M059J (cell line): ENCODE measurements at regions not wholly inside any gene's neighbourhood (a gene's known extent, or its start where the extent isn't known, plus 50 kb on each side); places are given as distances from the start of the nearest gene placed in this dataset.

Experiments
- DNase-seq: peaks from one replicate; pipeline ENCODE4 v3.0.0-alpha.2; 2012; ENCODE audit warnings: low read depth

DNA sequence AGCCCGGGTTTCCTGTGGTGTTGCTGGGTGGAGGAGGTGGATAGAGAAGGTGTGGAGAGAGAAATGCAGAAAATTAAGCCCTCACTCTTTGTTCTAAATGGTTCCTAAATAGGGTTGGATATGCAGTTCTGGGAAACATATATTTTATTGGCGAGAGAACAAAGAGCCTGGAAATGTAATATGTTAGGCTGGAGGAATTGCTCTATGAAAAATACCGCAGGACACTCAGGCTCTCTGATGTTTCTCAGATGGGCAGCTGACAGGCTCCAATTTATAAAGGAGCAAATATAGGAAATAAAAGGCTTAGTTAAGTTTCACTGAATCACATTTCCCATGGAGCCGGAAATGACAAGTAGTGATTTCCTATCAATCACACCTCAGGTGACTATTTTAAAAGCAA lies 428.0 kb downstream of the TMEM135 start:
- DNase-seq = no peak

DNA sequence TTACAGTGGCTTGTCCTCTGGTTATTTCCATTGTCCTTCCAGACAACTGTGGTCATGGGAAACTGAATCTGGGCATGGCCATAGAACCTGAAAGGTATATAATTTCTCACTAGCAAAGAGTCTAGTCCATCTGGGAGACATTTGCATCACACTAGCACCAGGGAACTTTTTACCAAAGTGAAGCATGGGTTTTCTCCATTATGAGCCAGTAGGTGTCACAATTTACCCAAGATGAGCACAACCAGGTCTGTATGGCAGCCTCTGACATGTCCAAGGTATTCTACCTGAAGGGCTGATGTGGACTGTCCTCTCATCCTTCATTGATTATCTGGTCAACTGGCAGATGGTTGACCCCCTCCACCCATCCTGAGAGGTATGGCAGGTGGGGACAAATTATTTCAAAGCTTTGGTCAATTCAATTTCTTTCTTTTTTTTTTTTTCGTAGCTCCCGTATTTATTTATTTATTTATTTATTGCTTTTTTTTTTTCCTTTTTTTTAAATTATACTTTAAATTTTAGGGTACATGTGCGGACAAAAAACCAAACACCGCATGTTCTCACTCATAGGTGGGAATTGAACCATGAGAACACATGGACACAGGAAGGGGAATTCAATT lies 425.9 kb downstream of the TMEM135 start:
- DNase-seq = peak; percentile 60

DNA sequence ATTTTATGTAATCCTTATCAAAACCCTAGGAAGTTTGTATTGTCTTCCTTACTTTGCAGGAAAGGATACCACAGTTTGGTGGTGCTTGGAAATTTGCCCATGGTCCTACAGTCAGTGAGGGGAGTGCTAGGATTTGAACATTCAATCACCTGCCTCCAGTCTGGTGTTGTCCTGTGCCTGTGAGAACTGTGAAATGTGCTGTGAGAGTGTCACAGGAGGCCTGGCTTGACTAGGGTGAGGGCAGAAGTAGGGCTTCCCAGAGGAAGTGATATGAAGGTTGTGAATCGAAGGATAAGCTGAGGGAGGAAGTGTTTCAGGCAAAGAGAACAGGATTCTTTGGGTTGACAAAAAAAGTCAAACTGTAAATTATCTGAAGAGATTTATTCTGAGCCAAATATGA lies 424.4 kb downstream of the TMEM135 start:
- DNase-seq = no peak

DNA sequence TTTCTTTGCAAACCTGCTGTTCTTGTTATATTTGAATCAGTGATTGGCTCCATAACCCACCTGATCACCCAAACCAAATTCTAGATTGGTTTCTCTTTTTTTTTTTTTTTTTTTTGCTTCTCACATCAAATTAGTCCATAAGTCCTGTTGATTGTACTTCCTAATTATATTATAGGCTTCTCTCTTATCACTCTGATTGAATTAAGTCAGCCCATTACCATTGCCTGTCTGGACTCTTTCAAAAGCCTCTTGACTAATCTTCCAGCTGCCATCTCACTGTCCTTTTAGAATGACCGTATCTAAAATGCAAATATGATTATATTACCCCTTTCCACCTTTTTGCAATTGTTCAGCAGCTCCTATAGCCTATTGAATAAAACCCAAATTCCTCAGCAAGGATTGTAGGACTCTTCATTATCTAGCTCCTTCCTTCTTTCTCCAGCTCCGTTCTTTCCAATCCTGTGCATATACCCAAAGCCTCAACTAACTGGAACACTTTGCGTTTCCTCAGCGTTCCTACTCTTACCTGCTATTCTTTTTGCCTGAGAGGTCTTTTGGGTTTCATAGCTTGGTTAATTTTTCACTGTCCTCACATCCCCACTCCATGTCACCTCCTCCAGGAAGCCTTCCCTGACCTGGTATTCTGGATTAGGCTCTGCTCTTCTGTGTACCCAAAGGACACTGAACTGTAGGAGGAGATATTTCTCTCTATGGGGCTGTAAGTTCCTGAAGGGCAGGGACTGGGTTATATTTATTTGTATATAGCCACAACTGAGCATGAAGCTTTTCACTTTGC lies 423.3 kb downstream of the TMEM135 start:
- DNase-seq = no peak

DNA sequence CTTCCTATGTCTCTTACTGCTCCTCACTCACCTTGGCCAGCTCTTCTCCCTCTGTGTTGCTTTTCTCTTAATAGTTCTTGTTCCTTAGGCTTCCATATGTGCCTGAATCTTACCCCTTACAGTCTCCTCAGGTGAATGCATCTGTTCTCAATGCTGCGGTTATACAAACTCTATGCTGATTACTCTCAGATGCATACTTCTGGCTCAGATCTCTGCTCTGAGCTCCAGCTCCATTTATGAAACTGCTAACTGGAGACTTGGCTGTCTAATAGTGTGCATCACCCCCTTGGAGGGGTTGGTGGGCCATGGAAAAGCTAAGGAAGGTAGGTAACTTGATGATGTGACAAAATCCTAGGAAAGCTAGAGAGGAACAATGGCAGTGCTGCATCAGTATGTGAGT lies 422.5 kb downstream of the TMEM135 start:
- no peak for DNase-seq

DNA sequence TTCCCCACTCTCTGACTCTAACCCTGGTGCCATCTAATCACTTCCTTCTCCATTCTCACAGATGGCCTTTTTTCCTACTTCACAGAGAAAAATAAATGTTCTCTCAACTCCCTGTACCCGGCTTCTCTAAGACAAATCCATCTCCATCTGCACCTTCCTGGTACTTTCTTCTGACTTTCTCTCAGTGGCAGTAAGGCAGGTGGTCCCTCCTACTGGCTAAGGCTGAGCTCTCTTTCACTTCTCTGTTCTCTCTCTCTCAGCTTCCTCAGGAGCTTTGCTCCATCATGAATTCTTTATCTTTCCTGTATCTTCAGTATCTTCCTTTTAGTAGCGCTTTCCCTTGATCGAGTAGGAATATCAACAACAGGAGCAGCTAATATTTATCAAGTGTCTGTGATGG lies 421.6 kb downstream of the TMEM135 start:
- DNase-seq = no peak

DNA sequence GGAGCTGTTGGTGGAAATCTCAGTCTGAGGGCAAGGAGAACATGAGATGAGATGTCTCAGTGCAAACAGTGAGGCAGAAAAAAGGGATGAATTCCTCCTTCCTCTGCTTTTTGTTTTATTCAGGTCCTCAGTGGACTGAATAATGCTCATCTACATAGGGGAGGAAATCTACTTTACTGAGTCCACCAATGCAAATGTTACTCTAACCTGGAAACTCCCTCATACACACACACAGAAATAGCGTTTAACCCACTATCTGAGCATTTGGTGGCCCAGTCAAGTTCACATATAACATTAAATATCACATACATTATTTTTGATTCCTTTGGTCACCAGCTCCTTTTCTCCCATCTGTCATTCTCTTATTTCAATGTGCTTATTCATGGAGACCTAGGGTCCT lies 418.8 kb downstream of the TMEM135 start:
- no peak for DNase-seq

DNA sequence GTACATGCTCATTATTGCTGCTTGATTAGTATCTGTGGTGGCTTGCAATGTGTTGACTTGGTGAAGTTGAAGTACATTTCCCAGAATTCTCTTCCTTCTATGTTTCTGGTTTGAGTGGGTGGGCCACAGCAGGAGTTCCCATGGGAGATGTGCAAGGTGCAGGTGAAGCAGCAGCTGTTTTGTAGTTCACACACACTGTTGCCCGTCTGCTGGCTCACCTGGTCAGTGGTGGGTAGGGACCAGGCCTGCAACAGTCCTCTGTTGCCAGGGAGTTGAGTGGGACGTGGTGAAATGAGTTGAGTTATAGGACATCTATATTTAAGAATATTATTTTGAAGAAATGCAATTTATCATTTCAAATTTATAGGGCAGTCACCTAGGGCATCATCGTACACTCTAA lies 417.4 kb downstream of the TMEM135 start:
- no peak for DNase-seq

DNA sequence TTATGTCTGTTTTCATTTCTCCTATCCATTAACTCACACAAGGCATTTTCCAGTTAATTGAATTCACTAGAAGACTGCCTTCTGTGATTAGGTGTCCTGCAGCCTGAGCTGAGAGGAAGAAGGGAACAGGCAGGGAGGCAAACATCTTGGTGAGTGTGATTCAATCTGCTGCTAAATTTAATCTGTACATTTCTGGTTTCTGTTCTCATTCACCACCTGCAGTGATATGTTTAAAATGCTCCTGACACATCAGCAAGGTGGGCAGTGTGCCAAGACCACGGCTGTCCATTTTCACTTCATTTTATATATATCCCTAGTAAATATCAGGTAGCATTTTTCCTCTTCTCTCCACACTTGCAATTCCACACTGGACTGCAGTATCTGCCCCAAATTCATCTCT lies 416.5 kb downstream of the TMEM135 start:
- DNase-seq = no peak

DNA sequence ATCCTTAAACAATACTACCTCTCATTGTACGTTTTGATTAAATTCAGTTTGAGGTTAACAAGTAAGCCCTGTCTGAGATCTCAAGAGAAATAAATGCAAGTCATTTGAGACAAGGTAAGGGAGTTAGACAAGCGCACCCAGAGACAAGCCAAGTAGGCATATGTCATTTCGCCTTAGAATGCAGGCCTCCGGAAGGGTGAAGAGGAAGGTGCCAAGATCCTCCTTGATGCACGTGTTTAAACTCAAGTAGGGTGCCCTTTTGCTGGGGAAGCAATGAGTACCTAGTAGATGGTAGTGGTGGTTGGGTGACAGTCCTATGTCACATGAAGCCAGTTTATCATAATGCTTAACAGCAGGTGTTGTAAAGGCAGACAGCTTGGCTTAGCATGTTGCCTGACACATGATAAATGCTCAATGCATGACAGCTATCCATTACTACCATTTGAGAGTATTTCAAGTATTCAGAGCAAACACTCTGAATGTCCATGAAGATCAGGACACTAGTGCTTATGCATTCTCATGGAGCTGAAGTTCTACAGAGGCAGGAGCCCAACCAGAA lies 415.9 kb downstream of the TMEM135 start:
- DNase-seq = no peak

DNA sequence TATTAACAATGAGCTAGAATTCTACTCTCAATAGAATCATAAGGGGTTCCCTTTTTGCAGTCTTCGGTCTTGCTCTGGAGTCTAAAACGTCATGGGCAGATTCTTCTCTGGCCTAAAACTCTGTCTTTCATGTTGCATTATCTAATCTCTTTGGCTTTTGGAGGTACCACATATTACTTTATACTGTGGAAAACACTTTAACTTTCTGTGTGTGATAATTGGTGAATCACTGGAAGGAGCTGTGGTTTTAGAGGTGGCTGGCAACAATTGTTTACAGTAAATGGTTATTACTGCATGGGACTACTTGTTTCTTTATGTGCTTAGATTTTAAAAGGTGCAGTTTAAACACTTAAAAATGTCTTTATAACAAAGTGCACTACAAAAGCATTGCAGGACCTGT lies 414.3 kb downstream of the TMEM135 start:
- DNase-seq = peak; percentile 69

DNA sequence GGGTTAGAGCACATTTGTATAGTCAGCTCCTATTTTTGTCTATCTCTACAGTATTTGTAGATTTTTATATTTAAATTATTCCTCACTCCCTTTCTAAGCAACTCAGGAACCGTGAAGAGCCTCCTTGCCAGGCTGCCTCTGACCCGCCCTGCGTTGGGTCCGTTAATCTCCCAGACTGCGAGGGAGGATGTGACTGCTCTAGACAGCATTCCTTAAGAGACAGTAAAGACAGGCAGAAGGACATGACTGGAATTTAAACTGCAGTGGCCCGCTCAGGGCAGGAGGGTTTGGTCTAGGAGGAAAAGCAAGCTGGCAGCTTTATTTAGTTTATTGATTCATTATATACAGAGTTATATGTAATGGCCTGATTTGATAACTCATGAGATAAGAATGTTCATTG lies 413.7 kb downstream of the TMEM135 start:
- peak; percentile 64 for DNase-seq

DNA sequence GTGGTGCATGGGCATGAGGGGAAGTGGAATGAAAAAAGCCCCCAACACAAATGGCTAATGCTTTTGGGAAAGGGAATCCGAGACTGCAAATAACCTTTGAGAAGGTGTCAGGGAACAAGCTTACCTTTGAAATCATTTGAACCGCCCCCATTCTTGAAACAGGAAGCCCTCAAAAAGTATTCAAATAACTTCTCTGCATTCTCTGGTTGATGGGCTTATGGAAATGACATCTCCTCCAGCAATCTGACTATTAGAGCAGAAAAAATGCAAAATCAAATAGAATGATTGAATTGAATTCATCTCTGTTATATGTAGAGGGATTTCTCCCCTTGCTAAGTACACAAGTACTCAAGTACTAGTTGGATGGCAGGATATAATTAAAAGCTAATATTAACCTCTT lies 409.9 kb downstream of the TMEM135 start:
- no peak for DNase-seq

DNA sequence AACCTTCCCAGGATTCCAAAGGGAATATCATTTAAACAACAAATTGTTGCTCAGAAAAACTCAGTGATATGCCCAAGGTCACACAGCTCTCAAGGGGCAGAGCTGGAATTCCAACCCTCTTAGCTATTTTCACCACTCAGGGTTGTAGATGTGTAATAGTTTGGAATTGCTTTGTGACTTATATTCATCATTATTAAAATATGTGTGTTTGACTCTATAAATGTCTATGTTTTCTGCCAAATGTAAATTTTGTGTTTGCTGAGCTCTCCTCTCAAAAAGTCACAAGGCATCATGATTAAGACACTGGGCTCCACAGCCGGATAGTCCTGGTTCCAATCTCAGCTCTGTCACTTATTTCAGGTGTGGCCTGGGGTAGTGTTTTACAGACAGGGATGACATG lies 407.3 kb downstream of the TMEM135 start:
- peak; percentile 77 for DNase-seq

DNA sequence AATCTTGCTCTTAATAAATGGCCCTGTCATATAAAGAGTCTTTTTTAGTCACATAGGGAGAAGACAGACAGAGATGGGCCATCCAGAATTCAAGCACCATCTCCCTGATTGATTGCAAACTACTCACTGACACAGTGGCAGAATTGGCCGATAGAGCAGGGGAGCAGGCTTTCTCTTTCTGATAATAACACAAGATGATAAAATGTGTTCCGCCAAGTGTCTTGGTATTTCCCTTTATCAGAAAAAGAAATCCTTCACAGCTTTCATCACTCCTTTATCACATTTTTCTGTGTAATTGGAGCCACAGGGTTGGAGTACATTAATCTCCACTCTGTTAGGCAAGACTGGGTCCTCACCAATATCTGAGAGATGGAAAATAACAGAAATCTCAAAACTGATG lies 406.0 kb downstream of the TMEM135 start:
- DNase-seq = no peak

DNA sequence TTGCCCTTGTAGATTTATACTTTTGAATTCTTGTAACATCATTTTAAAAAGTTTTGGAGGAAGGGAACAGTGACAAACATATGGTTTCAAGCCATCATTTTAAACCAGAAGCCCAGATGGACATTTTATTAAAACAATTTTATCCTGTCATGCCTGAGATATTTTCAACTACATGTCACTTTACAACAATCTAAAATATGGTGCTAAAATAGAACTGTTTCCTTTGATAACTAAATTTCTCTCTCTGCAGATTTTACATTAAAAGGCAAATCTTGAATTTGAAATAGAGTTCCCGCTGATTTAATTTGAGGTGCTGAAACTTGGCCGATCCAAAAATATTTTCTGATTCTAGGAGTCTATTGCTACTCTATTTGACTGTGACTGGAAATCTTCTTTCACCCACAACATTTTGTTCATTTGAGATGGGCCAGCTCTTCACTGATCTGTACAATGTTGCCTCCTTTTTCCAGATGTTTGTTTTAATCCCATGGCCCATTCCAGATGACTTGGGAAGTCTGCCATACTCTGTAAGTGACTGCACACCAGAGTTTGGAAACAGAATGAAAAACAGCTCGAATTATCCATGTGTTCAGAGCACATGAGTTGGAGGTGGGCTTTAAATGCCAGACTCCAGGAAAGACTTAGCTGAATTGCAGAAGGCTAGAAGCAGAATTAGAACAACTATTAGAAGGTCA lies 402.5 kb downstream of the TMEM135 start:
- no peak for DNase-seq

DNA sequence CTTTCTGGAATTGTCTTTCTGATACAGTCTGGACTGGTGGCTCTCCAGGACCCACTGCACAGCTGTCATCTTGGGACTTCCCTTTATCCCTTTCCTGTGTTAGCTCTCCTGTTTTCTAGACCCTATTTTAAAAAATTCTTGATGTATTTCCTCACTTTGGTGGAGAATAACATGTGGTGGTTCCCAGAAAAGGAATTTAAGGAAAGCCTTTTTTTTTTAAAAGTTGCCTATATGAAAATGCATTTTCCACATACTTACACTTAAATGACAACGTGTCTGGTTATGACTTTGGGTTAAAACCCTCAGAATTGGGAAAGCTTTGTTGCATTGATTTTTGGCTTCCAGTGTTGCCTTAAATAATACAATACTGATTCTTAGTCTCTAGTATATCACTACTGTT lies 400.7 kb downstream of the TMEM135 start:
- DNase-seq = no peak

DNA sequence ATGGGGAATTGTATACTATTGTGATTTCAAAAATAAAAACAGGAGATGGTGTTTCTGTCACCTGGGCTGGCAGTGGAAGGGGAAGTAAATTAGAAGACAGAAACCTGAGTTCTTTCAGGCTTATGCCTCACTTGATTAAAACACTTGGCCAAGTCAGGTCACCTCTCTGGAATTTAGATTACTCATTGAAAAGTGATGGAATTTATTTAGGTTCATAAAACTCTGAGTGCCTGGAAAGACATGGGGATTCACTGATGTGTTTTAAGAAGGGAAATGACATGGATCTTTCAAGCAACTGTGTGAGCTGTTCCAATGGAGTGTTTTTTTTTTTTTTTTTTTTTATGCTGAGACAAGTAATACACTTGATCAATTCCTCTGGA lies 400.1 kb downstream of the TMEM135 start:
- DNase-seq = peak; percentile 95

DNA sequence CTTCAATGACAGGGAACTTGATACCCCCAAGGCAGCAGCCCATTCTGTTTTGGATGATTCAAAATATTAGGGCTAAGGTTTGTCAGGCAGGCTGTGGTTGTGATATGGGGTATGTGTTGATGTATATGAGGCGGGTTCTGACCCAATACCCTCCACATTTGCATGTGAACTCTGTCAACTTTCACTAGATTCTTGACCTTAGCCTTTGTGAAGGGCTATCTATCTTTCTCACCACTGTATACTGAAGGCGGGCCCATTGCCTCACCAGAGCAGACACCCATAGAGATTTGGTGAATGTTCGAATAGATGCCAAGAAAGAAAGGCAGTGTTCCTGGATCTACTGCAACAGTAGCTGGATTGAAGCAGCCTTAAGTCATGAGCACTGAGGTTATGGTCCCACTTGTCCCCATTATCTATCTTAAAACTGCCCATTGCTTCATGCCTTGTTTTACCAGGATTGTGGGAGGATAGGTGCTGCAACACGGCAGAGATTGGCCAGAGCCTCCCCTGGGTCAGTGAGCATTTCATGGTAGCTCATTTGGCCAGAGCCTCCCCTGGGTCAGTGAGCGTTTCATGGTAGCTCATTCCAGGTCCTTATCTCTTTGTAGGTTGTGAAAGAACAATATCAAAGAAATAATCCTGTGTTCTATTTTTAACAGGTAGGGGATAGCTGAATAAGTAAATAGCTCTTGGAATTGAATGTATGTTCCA lies 399.6 kb downstream of the TMEM135 start:
- DNase-seq = no peak

DNA sequence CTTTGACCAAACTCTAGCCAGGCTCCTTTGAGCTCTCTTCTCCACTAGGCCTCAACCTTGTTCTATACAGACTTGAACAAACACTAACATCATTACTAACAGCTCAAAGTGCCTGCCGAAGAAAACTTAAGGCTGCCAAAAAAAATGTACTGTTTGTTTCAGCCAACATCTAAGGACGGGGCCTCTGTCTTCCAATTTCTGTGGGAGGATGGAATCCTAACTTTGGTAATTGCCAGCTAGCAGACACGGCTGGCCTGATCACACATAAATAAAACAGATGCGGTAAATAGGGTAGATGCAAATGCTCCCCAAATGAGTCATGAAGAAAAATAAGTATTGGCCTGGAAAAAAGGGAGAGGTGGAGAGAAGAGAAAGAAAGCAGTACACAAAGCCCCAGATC lies 394.3 kb downstream of the TMEM135 start:
- DNase-seq = peak; percentile 74

DNA sequence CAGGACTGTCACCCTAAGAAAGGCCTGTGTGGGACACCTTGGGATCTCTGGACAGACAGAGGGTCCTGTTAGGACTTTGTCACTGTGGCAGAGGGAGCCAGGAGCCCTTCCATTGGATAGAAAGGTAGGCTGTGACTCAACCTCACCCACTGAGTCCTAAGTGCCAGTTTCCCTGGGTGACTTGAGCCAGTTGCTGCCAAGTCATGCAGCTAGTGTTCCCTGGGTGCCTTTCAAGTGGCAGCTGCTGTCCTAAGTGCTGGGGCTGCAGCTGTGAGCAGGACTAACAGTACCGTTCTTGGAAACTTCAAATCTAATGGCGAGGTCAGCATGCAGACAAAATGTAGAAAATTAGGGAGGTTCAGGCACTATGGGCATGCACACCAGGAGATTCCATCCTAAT lies 393.7 kb downstream of the TMEM135 start:
- peak; percentile 46 for DNase-seq

DNA sequence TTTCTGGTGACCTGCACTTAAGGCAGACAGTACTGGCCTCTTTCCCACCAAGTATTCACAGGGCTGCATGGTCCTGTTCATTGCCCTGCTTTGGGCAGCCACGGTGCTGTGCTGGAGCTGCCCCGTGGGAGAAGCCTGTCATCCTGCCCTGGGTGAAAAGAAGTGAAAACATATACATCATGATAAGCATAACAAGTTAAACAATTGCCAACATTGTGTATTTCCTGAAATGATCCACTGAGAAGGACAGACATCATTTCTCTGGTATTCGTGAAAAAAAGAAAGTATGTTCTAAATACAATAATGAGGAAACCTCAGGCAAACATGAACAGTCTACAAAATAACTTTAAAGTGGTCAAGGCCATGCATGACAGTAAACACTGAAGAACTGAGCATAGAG lies 393.1 kb downstream of the TMEM135 start:
- DNase-seq = no peak
